ENCODE measurements at regions not wholly inside any gene's neighbourhood (a gene's known extent, or its start where the extent isn't known, plus 50 kb on each side); places are given as distances from the start of the nearest gene placed in this dataset.

GRCh38 chr18:47512726-47513435, 261.4 kb upstream of the SKOR2 start:
- ATAC-seq (ENCODE audit: low read depth) (no peak), DNase-seq (no peak)
- no peak overlapping the region for H4K91ac ChIP-seq (ENCODE audit: insufficient read depth, low read depth, low read length)
- H2AK9ac ChIP-seq (replicated peaks; ENCODE audit: low read depth, low read length, poor library complexity) = no peak overlapping the region
- TF ChIP-seq BHLHE40 (IDR thresholded peaks at IDR 0.05; ENCODE audit: low read depth, low read length) (no peak), CTCF (conservative IDR thresholded peaks at IDR 0.05; ENCODE audit: low read depth, low read length) (no peak), CHD1 (IDR thresholded peaks at IDR 0.05; ENCODE audit: low read depth, low read length) (no peak), MAFK (IDR thresholded peaks at IDR 0.05; ENCODE audit: low read depth, low read length) (no peak), MXI1 (IDR thresholded peaks at IDR 0.05; ENCODE audit: borderline replicate concordance, low read depth, low read length) (no peak)
- no peak overlapping the region for H4K5ac ChIP-seq (ENCODE audit: low read depth, low read length)
- H2AFZ ChIP-seq (replicated peaks; ENCODE audit: low read length, poor library complexity) = no peak overlapping the region
- no peaks in the 10 kb centered on the region for H3K4me1 ChIP-seq (ENCODE audit: control insufficient read depth, insufficient read depth, low read length)
- no peak overlapping the region for H3K23ac ChIP-seq (ENCODE audit: low read depth, low read length)
- no peak overlapping the region for H3K18ac ChIP-seq (ENCODE audit: low read depth, low read length)
- no peaks in the 10 kb centered on the region for H3K79me1 ChIP-seq (ENCODE audit: low read depth in 1 of 2, low read length in 2 of 2)
- no peak overlapping the region for H4K8ac ChIP-seq (ENCODE audit: low read depth in 2 of 2, low read length in 2 of 2)
- H3K27ac ChIP-seq (ENCODE audit: insufficient read depth, low read length) = no peak overlapping the region
- H4K20me1 ChIP-seq (ENCODE audit: insufficient read depth, low read length) = no peaks in the 10 kb centered on the region
- no CpG with 5 or more reads among the region's 13 CpGs for WGBS, 2 experiments (ENCODE audit: extremely low coverage in 2 of 2, insufficient read length in 1 of 2)
- no peak overlapping the region for H2BK15ac ChIP-seq (ENCODE audit: low read depth, low read length)
- BruUV-seq (replicated peaks) = no TSS peak
- H2BK5ac ChIP-seq (ENCODE audit: low read depth, low read length, poor library complexity, severe bottlenecking) = no peak overlapping the region
- 0 out of 2 replicates have a peak, but pooled peaks cover 4% of the 10 kb centered on the region for H3K9me3 ChIP-seq (ENCODE audit: control insufficient read depth, insufficient read depth, low read length)
- H2AK5ac ChIP-seq (ENCODE audit: low read depth, low read length) = no peak overlapping the region
- intact Hi-C loops (cut with micrococcal nuclease) = no loop called here
- H3K56ac ChIP-seq (ENCODE audit: extremely low read depth, insufficient read depth, low read length) = no peak overlapping the region
- no peak overlapping the region for H3K4ac ChIP-seq (ENCODE audit: low read depth, low read length)
- H2BK20ac ChIP-seq (ENCODE audit: low read depth, low read length) = no peak overlapping the region
- no peak overlapping the region for H2BK120ac ChIP-seq (ENCODE audit: low read depth, low read length)
- in situ Hi-C loops (cut with MboI; ENCODE audit: low sequenced_read_pairs) = no loop called here
- no peak overlapping the region for H3K4me3 ChIP-seq (ENCODE audit: insufficient read depth, low read depth, low read length)
- no peak overlapping the region for H3K9ac ChIP-seq (ENCODE audit: low read depth, low read length)
- no peak overlapping the region for H3K14ac ChIP-seq (replicated peaks; ENCODE audit: low read depth, low read length)
- no peaks in the 10 kb centered on the region for H3K27me3 ChIP-seq (ENCODE audit: control insufficient read depth, insufficient read depth, low read length)
- H3K4me2 ChIP-seq (ENCODE audit: low read depth, low read length) = no peak overlapping the region
- POLR2A ChIA-PET (ENCODE audit: unreplicated experiment) = no interaction called here
- CTCF ChIA-PET = no interaction called here
- dilution Hi-C loops (cut with HindIII; ENCODE audit: low sequenced_read_pairs, unreplicated experiment) = no loop called here
- H3K36me3 ChIP-seq (ENCODE audit: control insufficient read depth, insufficient read depth, low read length) = no peaks in the 10 kb centered on the region
- H3K9me1 ChIP-seq (ENCODE audit: insufficient read depth, low read length) = no peaks in the 10 kb centered on the region
